ENCODE measurements at regions not wholly inside any gene's neighbourhood (a gene's known extent, or its start where the extent isn't known, plus 50 kb on each side); places are given as distances from the start of the nearest gene placed in this dataset.

DNA sequence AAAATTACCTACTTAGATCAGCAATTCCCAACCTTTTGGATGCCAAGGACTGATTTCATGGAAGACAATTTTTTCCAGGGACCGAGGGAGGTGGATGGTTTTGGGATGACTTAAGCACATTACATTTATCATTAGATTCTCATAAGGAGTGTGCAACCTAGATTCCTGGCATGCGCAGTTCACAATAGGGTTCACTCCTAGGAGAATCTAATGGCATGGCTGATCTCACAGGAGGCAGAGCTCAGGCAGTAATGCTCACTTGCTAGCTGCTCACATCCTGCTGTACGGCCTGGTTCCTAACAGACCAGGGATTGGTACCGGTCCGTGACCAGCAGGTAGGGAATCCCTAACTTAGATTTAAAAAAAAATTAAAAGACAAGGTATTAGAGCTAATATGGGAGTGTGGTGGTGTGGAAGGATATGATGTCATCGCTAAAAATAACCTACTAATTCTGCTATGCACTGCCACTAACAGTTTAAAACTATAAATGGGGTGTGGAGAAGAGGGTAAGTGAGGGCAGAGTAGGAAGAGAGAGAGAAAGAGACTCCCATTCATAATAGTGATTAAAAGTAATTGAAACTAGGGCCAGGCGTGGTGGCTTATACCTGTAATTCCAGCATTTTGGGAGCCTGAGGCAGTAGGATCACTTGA lies 282.7 kb downstream of the BAMBI start:
- Histone ChIP-seq H3K27me3 (no peaks in the 10 kb centered on the region), H3K4me3 (ENCODE audit: low read depth, low read length) (no peak overlapping the region), H3K4me1 (no peaks in the 10 kb centered on the region), H3K9me3 (no peaks in the 10 kb centered on the region), H3K36me3 (no peaks in the 10 kb centered on the region)
- no peak for DNase-seq
- TF ChIP-seq, protein P1, sequence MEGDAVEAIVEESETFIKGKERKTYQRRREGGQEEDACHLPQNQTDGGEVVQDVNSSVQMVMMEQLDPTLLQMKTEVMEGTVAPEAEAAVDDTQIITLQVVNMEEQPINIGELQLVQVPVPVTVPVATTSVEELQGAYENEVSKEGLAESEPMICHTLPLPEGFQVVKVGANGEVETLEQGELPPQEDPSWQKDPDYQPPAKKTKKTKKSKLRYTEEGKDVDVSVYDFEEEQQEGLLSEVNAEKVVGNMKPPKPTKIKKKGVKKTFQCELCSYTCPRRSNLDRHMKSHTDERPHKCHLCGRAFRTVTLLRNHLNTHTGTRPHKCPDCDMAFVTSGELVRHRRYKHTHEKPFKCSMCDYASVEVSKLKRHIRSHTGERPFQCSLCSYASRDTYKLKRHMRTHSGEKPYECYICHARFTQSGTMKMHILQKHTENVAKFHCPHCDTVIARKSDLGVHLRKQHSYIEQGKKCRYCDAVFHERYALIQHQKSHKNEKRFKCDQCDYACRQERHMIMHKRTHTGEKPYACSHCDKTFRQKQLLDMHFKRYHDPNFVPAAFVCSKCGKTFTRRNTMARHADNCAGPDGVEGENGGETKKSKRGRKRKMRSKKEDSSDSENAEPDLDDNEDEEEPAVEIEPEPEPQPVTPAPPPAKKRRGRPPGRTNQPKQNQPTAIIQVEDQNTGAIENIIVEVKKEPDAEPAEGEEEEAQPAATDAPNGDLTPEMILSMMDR (IDR thresholded peaks at IDR 0.05; ENCODE audit: low read depth, low read length) = no peak

DNA sequence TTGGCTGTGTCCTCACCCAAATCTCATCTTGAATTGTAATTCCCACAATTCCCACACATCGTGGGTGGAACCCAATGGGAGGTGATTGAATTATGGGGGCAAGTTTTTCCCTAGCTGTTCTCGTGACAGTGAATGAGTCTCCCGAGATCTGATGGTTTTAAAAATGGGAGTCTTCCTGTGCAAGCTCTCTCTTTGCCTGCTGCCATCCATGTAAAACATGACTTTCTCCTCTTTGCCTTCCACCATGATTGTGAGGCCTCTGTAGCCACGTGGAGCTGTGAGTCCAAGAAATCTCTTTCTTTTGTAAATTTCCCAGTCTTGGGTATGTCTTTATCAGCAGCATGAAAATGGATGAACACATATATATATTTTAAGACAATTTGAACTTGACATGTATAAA lies 285.4 kb downstream of the BAMBI start:
- Histone ChIP-seq H3K4me3 (ENCODE audit: low read depth, low read length) (no peak overlapping the region), H3K27me3 (no peaks in the 10 kb centered on the region), H3K9me3 (no peaks in the 10 kb centered on the region), H3K4me1 (no peaks in the 10 kb centered on the region), H3K36me3 (no peaks in the 10 kb centered on the region)
- no peak for DNase-seq
- TF ChIP-seq, protein P1 (IDR thresholded peaks at IDR 0.05; ENCODE audit: low read depth, low read length) = no peak

DNA sequence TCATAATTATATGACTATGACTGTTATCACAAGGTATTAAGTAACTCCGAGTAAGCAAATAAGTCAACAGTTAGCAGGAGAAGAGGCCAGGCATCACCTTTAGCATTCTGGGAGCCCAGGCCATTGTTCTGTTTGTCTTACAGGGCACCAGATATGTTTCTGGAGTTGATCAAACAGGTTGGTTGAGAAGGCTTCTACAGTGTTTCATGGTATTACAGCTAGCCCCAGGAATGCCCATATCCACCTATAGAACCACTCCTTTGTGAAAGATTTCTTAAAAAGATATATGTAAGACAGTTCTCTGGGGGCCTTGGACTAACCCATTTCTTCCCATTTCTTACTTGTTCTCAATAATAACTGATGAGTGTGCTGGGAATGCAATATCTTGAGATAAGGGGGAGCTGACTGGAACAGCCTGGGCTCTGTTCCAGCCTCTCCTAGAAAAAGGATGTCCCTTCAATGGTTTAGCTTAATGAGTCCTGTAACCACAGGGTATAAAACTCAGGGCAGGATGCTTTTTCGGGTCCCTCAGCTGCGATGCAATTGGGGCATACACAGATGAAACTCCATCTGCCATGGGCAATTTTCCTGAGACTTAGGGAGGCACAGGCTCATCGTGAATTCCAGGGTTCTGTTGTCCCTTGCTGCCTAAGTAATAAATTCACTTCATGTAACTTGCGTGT lies 286.4 kb downstream of the BAMBI start:
- H3K9me3 ChIP-seq = no peaks in the 10 kb centered on the region
- TF ChIP-seq, protein P1 (IDR thresholded peaks at IDR 0.05; ENCODE audit: low read depth, low read length) = no peak
- DNase-seq = no peak

DNA sequence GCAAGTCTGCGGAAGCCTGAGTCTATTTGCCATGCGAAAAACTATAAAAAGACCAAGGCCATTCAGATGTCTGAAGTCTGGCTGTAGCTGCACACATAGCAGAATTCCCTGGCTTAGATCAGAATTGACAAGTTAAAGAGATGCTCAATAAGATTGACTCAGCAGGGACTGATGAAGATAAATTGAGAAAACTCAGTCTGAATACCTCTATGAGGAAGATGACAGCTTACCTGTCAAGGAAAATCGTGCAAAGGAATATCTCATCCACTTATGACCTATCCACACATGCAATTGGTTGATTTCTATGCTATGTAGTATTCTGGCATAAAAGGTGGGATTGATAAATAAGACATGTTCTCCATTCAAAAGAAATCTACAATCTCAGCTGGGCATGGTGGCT lies 288.6 kb downstream of the BAMBI start:
- TF ChIP-seq, protein P1 (IDR thresholded peaks at IDR 0.05; ENCODE audit: low read depth, low read length) = no peak
- Histone ChIP-seq H3K36me3 (no peaks in the 10 kb centered on the region), H3K4me1 (no peaks in the 10 kb centered on the region), H3K4me3 (ENCODE audit: low read depth, low read length) (no peak overlapping the region), H3K27me3 (no peaks in the 10 kb centered on the region), H3K9me3 (no peaks in the 10 kb centered on the region)
- DNase-seq = no peak

More for the DNA sequence above, 286.4 kb downstream of the BAMBI start:
- Histone ChIP-seq H3K4me1 (no peaks in the 10 kb centered on the region), H3K27me3 (no peaks in the 10 kb centered on the region), H3K36me3 (no peaks in the 10 kb centered on the region), H3K4me3 (ENCODE audit: low read depth, low read length) (no peak overlapping the region)

DNA sequence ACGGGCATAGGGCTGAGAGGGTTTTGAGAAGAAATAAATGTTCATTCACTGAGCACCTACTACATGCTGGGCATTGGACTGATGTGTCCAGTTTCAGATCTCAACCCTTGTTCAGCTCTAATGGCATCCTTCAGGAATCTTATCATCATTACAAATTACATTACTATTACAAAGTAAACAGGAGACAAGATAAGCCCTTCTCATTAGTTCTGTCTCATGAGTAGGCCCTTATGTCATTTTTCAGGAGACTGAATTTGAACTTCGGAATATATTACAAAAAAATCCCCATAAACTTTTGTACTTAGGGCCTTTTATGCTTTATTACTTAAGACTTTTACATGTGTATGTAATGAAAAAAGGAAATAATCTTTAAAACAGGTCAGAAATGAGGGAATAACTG lies 289.7 kb downstream of the BAMBI start:
- Histone ChIP-seq H3K4me3 (ENCODE audit: low read depth, low read length) (no peak overlapping the region), H3K9me3 (no peaks in the 10 kb centered on the region), H3K27me3 (no peaks in the 10 kb centered on the region), H3K4me1 (no peaks in the 10 kb centered on the region), H3K36me3 (no peaks in the 10 kb centered on the region)
- no peak for DNase-seq
- TF ChIP-seq, protein P1 (IDR thresholded peaks at IDR 0.05; ENCODE audit: low read depth, low read length) = no peak

DNA sequence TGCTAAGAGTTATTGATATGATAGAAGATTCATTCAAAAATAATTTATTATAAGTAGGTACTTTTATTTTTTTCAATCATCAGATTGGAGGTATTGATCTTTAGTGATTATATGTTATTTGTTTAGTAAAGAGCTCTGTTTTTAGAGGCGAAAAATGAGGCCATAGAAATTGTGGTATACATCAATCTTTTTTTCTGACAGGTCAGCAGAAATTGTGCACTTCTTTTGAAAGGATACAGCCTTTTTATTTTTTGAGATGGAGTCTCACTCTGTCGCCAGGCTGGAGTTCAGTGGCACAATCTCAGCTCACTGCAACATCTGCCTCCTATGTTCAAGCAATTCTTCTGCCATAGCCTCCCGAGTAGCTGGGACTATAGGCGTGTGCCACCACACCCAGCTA lies 292.1 kb downstream of the BAMBI start:
- no peaks in the 10 kb centered on the region for H3K9me3 ChIP-seq
- H3K4me1 ChIP-seq = no peaks in the 10 kb centered on the region
- DNase-seq = no peak
- H3K27me3 ChIP-seq = no peaks in the 10 kb centered on the region
- TF ChIP-seq, protein P1 (IDR thresholded peaks at IDR 0.05; ENCODE audit: low read depth, low read length) = no peak
- no peak overlapping the region for H3K4me3 ChIP-seq (ENCODE audit: low read depth, low read length)
- no peaks in the 10 kb centered on the region for H3K36me3 ChIP-seq

Data from BE2C (cell line).